ENCODE measurements at regions not wholly inside any gene's neighbourhood (a gene's known extent, or its start where the extent isn't known, plus 50 kb on each side); places are given as distances from the start of the nearest gene placed in this dataset.
A peak's percentile ranks its signal among the peaks of the same experiment; 100 is the strongest.

- no peak for DNase-seq
These were observed 483.2 kb downstream of the QKI start for GRCh38 chr6:163897669-163898068.

GRCh38 chr6:163897030-163897429 lies 482.5 kb downstream of the QKI start:
- DNase-seq: no peak

GRCh38 chr6:163895162-163895561 lies 480.6 kb downstream of the QKI start:
- DNase-seq: no peak

GRCh38 chr6:163893609-163894189 lies 479.2 kb downstream of the QKI start:
- DNase-seq: no peak

- no peak for DNase-seq
These were observed 478.5 kb downstream of the QKI start for GRCh38 chr6:163892824-163893561.

GRCh38 chr6:163889904-163890514 lies 475.5 kb downstream of the QKI start:
- no peak for DNase-seq

GRCh38 chr6:163888030-163888819 lies 473.7 kb downstream of the QKI start:
- DNase-seq: no peak

GRCh38 chr6:163886428-163886827 lies 471.9 kb downstream of the QKI start:
- DNase-seq: no peak

- no peak for DNase-seq
These were observed 469.5 kb downstream of the QKI start for GRCh38 chr6:163883984-163884383.

- no peak for DNase-seq
These were observed 464.2 kb downstream of the QKI start for GRCh38 chr6:163878698-163879097.

- DNase-seq: no peak
These were observed 463.5 kb downstream of the QKI start for GRCh38 chr6:163877877-163878639.

- DNase-seq: no peak
These were observed 461.9 kb downstream of the QKI start for GRCh38 chr6:163876391-163876790.

- no peak for DNase-seq
These were observed 460.3 kb downstream of the QKI start for GRCh38 chr6:163874784-163875183.

GRCh38 chr6:163872335-163872734 lies 457.8 kb downstream of the QKI start:
- no peak for DNase-seq

- DNase-seq: no peak
These were observed 457.1 kb downstream of the QKI start for GRCh38 chr6:163871616-163872015.

- DNase-seq: no peak
These were observed 453.2 kb downstream of the QKI start for GRCh38 chr6:163867518-163868292.

- no peak for DNase-seq
These were observed 451.7 kb downstream of the QKI start for GRCh38 chr6:163866192-163866591.

GRCh38 chr6:163863565-163863964 lies 449.0 kb downstream of the QKI start:
- DNase-seq: no peak

- no peak for DNase-seq
These were observed 448.2 kb downstream of the QKI start for GRCh38 chr6:163862701-163863100.

- DNase-seq: no peak
These were observed 447.1 kb downstream of the QKI start for GRCh38 chr6:163861627-163862026.

GRCh38 chr6:163860287-163861081 lies 446.0 kb downstream of the QKI start:
- peak; percentile 1 for DNase-seq
